ENCODE measurements at regions not wholly inside any gene's neighbourhood (a gene's known extent, or its start where the extent isn't known, plus 50 kb on each side); places are given as distances from the start of the nearest gene placed in this dataset.

DNA sequence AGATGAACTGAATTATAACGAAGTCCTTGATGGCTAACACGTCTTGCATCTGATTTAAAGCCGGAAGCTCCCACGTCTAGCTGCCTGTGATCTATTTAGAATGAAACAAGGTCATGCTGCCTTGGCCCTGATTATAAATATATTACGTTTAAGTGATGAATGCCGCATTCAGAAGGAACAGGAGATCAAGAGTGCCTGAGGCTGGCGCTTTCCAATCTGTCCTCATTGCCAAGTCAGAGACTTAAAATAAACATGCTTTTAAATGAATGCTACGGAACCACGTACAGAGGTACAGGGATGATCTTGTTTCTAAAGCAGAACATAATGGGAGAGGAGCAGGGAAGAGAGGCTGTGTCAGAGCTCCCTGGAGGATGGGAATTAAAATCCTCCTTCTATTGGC, 292.8 kb downstream of the TLE1 start:
- Mint-ChIP-seq H3K36me3 (ENCODE audit: unreplicated experiment) (no peaks in the 10 kb centered on the region), H3K27me3 (ENCODE audit: unreplicated experiment) (peaks cover 2% of the 10 kb centered on the region), H3K4me3 (ENCODE audit: unreplicated experiment) (peak overlapping the region; percentile 39), H3K27ac (ENCODE audit: unreplicated experiment) (peak overlapping the region; percentile 77), H3K4me1 (ENCODE audit: low read depth, unreplicated experiment) (peaks cover 46% of the 10 kb centered on the region), H3K9me3 (ENCODE audit: unreplicated experiment) (peaks cover 2% of the 10 kb centered on the region)
- TF ChIP-seq, protein P1, sequence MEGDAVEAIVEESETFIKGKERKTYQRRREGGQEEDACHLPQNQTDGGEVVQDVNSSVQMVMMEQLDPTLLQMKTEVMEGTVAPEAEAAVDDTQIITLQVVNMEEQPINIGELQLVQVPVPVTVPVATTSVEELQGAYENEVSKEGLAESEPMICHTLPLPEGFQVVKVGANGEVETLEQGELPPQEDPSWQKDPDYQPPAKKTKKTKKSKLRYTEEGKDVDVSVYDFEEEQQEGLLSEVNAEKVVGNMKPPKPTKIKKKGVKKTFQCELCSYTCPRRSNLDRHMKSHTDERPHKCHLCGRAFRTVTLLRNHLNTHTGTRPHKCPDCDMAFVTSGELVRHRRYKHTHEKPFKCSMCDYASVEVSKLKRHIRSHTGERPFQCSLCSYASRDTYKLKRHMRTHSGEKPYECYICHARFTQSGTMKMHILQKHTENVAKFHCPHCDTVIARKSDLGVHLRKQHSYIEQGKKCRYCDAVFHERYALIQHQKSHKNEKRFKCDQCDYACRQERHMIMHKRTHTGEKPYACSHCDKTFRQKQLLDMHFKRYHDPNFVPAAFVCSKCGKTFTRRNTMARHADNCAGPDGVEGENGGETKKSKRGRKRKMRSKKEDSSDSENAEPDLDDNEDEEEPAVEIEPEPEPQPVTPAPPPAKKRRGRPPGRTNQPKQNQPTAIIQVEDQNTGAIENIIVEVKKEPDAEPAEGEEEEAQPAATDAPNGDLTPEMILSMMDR (IDR thresholded peaks at IDR 0.05; ENCODE audit: partially characterized antibody, unreplicated experiment): no peak
- DNase-seq: no peak

DNA sequence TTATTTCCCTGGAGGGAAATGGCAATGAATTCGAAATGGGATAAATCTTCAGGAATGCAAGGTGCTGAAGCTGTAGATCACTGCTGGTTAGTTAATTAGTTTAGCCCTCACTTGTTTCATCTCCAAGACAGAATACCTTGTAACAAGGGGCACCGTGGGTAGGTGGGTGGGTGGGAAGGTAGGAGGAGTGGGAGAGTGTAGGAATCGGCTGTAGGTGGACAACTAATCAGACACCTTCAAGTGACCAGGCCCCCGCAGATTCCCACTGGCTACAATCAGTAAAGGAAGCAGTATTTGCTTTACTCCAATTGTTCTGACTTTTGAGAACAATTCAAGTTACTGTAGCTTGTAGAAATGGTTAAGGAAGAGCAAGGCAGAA, 293.7 kb downstream of the TLE1 start:
- TF ChIP-seq, protein P1 (IDR thresholded peaks at IDR 0.05; ENCODE audit: partially characterized antibody, unreplicated experiment): no peak
- Mint-ChIP-seq H3K4me1 (ENCODE audit: low read depth, unreplicated experiment) (peaks cover 49% of the 10 kb centered on the region), H3K27ac (ENCODE audit: unreplicated experiment) (peak overlapping the region; percentile 72), H3K27me3 (ENCODE audit: unreplicated experiment) (no peaks in the 10 kb centered on the region), H3K36me3 (ENCODE audit: unreplicated experiment) (no peaks in the 10 kb centered on the region), H3K9me3 (ENCODE audit: unreplicated experiment) (peaks cover 2% of the 10 kb centered on the region), H3K4me3 (ENCODE audit: unreplicated experiment) (peak overlapping the region; percentile 37)
- DNase-seq: no peak

DNA sequence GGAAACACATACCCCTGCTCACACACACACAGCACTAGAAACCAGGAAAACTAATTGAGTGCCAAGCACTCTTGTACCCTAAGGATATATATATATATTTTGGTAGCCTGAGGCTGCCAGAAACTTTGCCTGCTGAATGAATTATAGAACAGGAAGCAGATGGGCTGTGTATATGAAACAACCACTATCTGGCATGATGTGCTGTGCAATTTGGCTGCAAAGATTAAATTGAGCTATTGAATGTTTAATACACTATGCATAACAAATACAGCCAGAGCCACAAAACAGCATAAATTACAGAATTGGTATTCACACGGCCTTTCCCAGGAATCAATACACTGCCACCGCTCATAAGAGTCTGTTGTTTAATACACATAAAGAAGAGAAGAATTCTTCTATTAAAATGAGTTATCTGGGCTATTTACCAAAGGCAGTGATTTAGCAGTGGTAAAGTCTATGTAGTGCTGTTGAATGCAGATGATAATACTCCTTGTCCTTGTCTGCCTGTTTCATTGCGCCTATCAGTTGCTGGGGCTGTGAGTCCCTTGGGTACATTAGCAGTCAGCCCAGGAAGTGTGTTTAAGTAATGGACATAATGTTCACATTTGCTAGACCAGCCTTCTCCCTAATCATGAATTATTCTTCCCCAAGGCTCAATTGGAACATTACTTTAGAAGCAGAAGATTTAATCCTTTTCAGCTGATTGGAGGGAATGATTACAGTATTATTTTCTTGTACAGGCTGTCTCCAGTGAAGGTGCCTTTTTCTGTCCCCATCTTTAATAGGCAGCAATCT, 294.3 kb downstream of the TLE1 start:
- Mint-ChIP-seq H3K4me1 (ENCODE audit: low read depth, unreplicated experiment) (peaks cover 53% of the 10 kb centered on the region), H3K9me3 (ENCODE audit: unreplicated experiment) (peaks cover 2% of the 10 kb centered on the region), H3K27ac (ENCODE audit: unreplicated experiment) (peak overlapping the region; percentile 72)

DNA sequence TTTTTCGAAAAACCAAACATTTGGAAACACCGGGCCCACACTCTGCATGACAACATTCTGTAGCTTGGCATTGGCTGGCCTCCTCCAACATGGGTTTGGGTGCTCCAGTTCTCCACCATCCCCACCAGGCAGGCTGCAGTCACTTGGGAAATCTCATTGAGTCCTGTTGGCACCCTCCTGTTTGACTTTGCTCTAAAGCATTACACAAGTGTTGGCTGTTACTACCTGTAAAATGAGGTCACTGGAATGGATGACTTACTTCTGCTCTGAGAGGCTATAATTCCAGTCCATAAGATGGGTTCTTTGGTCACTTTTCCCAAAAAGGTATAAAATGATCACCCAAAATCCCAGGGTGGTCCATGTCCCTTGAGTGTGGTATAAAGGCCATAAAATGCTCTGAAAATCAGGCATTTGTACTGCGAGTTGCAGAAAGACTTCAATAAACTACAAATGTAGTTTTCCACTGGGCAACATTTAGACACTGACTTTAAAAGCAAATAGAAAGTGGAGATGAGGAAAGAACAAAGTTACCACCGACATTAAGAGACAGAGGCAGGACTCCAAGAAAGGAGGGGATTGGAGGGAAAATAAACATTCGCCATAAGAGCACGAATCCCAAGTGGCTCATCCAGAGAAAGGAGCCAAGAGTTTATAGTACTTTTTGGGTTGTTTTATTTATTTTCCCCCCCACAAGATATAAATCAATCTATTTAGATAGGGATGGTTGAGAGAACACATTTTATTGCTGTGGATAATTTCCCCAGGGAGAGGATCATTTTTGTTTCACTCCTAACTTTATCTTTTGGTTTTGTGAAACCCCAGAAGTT, 295.1 kb downstream of the TLE1 start:
- Mint-ChIP-seq H3K4me3 (ENCODE audit: unreplicated experiment) (no peak overlapping the region), H3K9me3 (ENCODE audit: unreplicated experiment) (peaks cover 2% of the 10 kb centered on the region), H3K36me3 (ENCODE audit: unreplicated experiment) (no peaks in the 10 kb centered on the region), H3K27me3 (ENCODE audit: unreplicated experiment) (peaks cover 3% of the 10 kb centered on the region), H3K27ac (ENCODE audit: unreplicated experiment) (no peak overlapping the region), H3K4me1 (ENCODE audit: low read depth, unreplicated experiment) (peaks cover 56% of the 10 kb centered on the region)
- TF ChIP-seq, protein P1 (IDR thresholded peaks at IDR 0.05; ENCODE audit: partially characterized antibody, unreplicated experiment): no peak
- DNase-seq: no peak

More for the DNA sequence above, 294.3 kb downstream of the TLE1 start:
- no peak for DNase-seq
- TF ChIP-seq, protein P1 (IDR thresholded peaks at IDR 0.05; ENCODE audit: partially characterized antibody, unreplicated experiment): no peak
- Mint-ChIP-seq H3K4me3 (ENCODE audit: unreplicated experiment) (peak overlapping the region; percentile 2), H3K36me3 (ENCODE audit: unreplicated experiment) (no peaks in the 10 kb centered on the region), H3K27me3 (ENCODE audit: unreplicated experiment) (no peaks in the 10 kb centered on the region)

DNA sequence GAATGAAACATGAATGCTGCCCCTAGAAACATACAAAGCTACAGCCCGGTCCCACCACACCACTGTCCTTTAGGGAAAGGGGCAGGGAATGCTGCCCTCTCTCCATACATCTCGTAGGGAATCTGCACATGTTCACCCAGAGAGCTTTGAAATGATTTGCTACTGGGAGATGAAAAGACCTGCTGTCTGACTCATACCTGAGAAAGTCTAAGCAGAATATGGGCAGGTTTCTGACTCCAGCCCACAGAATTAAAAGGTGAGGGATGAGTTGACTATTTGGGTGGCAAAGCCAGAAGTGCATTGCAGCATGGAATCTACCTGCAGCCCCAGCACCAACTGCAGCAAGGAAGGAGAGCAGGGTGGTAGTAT, 297.9 kb downstream of the TLE1 start:
- H3K36me3 Mint-ChIP-seq (ENCODE audit: unreplicated experiment): no peaks in the 10 kb centered on the region
- H3K27ac Mint-ChIP-seq (ENCODE audit: unreplicated experiment): no peak overlapping the region
- no peak overlapping the region for H3K4me3 Mint-ChIP-seq (ENCODE audit: unreplicated experiment)
- H3K9me3 Mint-ChIP-seq (ENCODE audit: unreplicated experiment): peaks cover 7% of the 10 kb centered on the region
- peaks cover 61% of the 10 kb centered on the region for H3K4me1 Mint-ChIP-seq (ENCODE audit: low read depth, unreplicated experiment)
- H3K27me3 Mint-ChIP-seq (ENCODE audit: unreplicated experiment): peaks cover 10% of the 10 kb centered on the region
- DNase-seq: no peak
- TF ChIP-seq, protein P1 (IDR thresholded peaks at IDR 0.05; ENCODE audit: partially characterized antibody, unreplicated experiment): no peak
